GM19452 (cell line): ENCODE measurements at regions not wholly inside any gene's neighbourhood (a gene's known extent, or its start where the extent isn't known, plus 50 kb on each side); places are given as distances from the start of the nearest gene placed in this dataset.

Experiments used
- ATAC-seq: cut with Tn5 transposase; IDR thresholded peaks from one replicate; pipeline ENCODE4 v1.9.1; 2021; ENCODE audit not compliant: unreplicated experiment

DNA sequence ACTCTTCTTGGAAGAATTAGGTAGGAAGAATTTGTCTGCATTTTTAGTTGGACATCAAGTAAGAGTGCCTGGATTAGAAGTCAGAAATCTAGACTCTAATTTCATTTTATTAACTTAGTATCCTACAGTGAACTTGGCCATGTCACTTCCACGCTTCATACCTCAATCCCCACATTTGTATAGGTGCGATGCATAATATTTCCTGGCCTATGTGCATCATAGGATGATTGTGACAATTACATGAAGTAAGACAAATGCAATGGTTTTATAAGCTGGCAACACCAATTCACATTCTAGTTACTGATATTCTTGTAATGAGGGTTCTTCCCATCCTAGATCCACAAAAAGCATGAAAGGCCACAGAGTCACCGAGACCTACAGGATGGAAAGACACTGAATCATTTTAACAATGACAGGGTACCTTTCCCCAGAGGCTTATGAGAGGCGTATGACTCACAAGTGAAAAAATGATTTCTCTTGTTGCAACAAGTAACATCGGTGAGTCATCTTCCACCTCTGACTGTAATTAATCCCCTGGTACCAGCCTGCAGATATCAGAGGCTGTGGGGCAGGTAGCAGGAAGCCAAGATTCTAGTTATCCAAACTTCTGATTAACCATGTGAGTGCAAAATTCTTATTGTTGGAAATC, 56.0 kb upstream of the OR5AK2 start:
- ATAC-seq, result no peak

GRCh38 chr11:56923116-56923515, 65.6 kb upstream of the OR5AK2 start:
- no peak for ATAC-seq

DNA sequence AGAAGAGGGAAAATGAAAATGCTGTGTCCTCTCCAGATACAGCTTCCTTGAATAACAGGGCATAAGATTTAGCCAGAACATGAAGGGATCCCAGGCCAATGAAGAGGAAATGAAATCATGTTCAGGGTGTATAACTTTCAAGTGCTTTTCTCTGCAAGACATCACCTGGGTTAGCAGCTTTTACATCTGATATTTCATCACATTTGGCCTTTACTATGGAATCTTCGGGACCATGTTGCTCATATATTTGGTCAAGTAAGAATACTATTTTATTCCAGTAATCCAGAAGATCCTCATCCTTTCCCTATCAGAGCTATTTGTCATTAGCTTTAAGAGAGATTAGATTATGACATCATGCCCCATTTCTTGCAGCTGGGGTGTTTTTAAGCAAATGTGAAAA, 66.3 kb upstream of the OR5AK2 start:
- ATAC-seq, result no peak

- no peak for ATAC-seq
Measured at GRCh38 chr11:56917708-56918400, 70.9 kb upstream of the OR5AK2 start.

DNA sequence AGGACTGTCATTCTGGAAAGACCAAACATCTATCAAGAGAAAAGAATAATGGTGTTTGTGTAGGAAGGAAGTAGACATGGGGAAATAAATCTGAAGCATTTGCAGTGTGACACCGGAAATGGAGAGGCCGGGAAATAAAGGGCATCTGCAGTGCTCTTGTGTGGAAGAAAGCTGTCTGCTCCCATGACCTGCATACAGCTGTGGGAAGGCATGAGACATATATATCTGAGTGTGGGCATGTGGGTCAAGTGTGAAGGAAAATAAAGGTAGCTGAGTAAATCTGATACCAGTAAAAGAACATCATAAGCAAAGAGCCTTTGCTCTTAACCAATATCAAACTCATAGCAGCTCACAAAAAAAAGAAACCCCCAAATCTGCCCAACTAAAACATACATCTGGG, 72.1 kb upstream of the OR5AK2 start:
- no peak for ATAC-seq

GRCh38 chr11:56916162-56916561, 72.6 kb upstream of the OR5AK2 start:
- no peak for ATAC-seq

DNA sequence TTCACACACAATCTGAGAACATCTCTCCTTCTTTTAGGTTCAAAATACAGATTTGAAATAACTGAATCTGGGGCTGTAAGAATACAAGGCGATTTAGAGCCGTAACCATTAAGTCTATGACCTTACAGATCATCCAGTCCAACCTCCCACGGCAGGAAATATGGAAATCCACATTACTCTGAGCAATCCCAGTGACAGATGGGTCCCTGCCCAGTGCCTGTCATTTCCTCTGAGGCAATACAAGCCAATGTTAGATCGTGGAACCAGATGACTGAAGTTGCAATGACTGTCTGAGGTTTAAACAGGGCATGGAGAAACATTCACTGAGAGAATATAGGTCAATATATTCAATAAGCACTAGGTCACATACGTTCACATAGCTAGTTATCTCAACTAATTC, 77.4 kb upstream of the OR5AK2 start:
- ATAC-seq, result no peak

DNA sequence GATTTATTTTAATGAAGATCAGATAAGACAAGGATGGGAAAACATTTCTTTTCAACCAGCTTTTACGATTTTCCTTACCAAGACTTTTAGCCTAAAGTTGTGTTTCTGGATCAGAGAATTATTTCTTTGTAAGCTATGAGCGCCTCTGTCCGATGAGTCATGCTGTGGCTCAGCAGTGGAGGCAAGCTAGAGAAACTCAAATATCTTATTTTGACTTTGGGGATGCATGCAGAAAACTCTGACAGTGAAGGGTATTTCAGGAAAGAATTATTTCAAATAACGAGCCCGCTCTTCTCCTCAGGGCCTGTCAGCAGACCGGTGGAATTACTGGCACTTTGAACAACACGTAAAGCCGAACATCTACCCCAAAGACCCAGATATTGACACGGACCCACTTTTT, 77.9 kb upstream of the OR5AK2 start:
- ATAC-seq, result no peak

DNA sequence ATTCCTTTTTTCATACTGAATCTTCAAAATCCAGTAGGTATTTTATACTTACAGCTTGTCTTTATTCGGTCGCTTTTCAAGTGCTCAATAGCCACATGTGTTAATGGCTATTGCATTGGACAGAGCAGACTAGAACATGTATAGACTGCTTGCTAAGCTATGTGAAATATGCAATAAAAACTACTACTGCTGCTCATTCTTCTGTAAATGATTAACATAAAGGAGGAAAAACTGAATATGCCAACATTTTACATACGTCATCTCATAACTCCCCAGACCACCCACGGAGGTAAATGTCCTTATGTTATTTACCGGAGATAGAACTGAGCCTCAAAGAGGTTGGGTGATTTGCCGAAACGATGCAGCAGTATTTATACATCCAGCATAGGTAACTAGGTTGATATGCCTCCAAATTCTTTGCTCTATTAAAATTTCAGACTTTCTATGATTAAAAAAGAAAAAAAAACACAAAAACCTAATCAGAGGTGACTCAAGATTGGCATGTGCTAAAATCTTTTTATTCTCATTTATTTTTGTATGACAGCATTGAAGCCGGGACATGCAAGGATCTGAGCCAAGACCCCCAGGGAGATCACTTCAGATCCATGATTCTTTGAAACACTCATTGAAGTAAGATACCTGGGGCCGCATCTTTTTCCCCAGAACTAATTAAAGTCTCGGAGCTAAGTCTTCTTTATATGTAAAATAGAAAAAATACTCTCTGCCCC, 78.5 kb upstream of the OR5AK2 start:
- ATAC-seq, result no peak

GRCh38 chr11:56909563-56909962, 79.2 kb upstream of the OR5AK2 start:
- ATAC-seq, result no peak

GRCh38 chr11:56909080-56909479, 79.6 kb upstream of the OR5AK2 start:
- no peak for ATAC-seq

- no peak for ATAC-seq
Measured at GRCh38 chr11:56906683-56907148, 82.0 kb upstream of the OR5AK2 start.

DNA sequence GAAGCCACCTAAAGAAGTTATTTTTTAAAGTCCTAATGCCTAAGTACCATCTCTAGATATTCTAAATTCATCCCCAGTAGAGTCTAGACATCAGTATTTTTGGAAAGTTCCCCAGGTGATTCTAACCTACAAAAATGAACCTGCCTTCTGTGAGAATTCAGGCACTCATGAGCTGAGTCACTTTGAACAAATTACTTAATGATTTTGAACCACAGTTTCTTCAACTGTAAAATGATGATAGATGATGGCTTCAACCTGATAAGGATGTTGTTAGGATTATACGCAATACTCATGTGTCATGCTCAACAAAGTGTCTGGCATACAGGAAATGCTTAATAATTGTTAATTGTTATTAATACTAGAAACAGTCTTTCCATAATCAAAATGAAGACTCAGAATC, 82.8 kb upstream of the OR5AK2 start:
- ATAC-seq, result no peak

GRCh38 chr11:56905442-56905841, 83.3 kb upstream of the OR5AK2 start:
- no peak for ATAC-seq

DNA sequence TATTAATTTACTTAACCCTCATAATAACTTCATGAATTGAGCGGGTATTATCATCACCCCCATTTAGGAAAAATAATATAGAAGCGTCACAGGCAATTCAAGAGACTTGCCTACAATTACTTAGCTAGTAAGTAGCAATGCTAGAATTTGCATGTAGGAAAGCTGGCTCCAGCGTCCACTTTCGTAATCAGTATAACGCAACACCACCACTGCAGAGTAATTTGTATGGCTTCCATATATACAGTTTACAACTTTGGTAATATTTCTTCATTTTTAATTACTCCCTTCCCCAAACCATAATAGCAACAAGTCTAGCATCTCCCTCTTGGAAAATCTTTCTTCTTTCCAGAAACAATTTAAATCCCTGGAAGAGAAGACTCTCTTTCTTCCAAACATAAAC, 89.9 kb upstream of the OR5AK2 start:
- no peak for ATAC-seq

GRCh38 chr11:56890584-56891305, 98.0 kb upstream of the OR5AK2 start:
- no peak for ATAC-seq

GRCh38 chr11:56889986-56890385, 98.7 kb upstream of the OR5AK2 start:
- no peak for ATAC-seq

DNA sequence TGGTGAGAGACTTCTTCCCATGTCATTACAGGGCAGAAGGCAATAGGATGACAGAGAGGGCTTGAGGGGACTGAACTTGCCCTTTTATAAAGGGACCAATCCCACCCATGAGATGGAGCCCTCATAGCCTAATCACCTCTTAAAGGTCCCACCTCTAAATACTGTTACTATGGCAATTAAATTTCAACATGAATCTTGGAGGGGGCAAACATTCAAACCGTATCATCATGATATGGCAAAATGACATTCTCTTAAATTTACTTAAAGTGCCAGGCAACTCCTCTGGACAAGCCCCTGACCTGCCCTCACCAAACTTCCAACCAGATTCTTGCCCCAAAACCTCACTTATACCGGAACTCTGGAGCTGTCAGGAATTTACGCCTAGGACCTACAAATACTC, 100.8 kb upstream of the OR5AK2 start:
- ATAC-seq, result no peak

GRCh38 chr11:56886455-56886854, 102.3 kb upstream of the OR5AK2 start:
- no peak for ATAC-seq

- no peak for ATAC-seq
Measured at GRCh38 chr11:56885854-56886253, 102.9 kb upstream of the OR5AK2 start.

- no peak for ATAC-seq
Measured at GRCh38 chr11:56885177-56885576, 103.5 kb upstream of the OR5AK2 start.
